NOMO-1 treated with DMSO at 0.1 percent for 48 hours (cell line): ENCODE measurements at regions not wholly inside any gene's neighbourhood (a gene's known extent, or its start where the extent isn't known, plus 50 kb on each side); places are given as distances from the start of the nearest gene placed in this dataset.
"Not testable (repeated sequence)": the region's sequence is repeated elsewhere in the genome, so short reads cannot be mapped to it uniquely, and the experiment has no call there.

Source experiments
- DNase-seq: peaks from one replicate; lab custom pipeline; 2025; ENCODE audit not compliant: unreplicated experiment; lab: John Stamatoyannopoulos, UW

DNA sequence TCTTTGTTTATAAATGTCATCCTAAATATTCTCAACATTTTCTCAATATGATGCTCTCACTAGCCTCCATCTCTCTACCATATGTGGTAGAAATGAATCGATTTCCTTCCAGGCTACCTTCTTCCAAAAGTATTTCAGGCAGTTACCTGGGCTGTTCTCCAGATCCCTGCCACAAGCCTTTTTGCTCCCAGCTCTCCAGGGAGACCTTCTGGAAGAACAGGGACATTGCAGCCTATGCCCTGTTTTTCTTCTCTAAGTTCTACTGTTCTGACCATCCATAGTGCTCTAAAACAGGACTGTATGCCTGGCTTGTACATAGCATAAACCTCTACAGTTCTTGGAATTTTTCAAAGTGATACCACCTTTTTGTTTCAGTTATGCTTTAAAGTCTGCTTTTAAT lies 552.8 kb downstream of the ANKRD7 start:
- no peak for DNase-seq

GRCh38 chr7:118792682-118793081 lies 568.2 kb downstream of the ANKRD7 start:
- no peak for DNase-seq

GRCh38 chr7:118793582-118793981 lies 569.1 kb downstream of the ANKRD7 start:
- DNase-seq, result peak; percentile 64

- DNase-seq, result no peak
Observed at GRCh38 chr7:118794419-118794818, 569.9 kb downstream of the ANKRD7 start.

GRCh38 chr7:118801366-118801765 lies 576.9 kb downstream of the ANKRD7 start:
- no peak for DNase-seq

DNA sequence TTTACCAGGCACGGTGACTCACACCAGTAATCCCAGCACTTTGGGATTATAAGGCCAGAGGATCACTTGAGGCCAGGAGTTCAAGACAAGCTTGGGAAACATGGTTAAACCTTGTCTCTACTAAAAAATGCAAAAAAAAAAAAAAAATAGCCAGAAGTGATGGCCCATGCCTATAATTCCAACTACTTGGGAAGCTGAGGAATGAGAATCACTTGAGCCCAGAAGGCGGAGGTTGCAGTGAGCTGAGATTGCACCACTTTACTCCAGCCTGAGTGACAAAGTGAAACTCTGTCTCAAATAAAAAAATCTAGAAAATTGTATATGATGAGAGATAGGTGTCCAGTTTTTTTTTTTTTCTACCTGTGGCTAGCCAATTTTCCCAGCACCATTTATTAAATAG lies 578.2 kb downstream of the ANKRD7 start:
- no peak for DNase-seq

- no peak for DNase-seq
Observed at GRCh38 chr7:118826246-118826645, 601.7 kb downstream of the ANKRD7 start.

GRCh38 chr7:118836933-118837332 lies 612.4 kb downstream of the ANKRD7 start:
- DNase-seq, result no peak

- DNase-seq, result no peak
Observed at GRCh38 chr7:118839515-118839914, 615.0 kb downstream of the ANKRD7 start.

- DNase-seq, result no peak
Observed at GRCh38 chr7:118843456-118843855, 619.0 kb downstream of the ANKRD7 start.

DNA sequence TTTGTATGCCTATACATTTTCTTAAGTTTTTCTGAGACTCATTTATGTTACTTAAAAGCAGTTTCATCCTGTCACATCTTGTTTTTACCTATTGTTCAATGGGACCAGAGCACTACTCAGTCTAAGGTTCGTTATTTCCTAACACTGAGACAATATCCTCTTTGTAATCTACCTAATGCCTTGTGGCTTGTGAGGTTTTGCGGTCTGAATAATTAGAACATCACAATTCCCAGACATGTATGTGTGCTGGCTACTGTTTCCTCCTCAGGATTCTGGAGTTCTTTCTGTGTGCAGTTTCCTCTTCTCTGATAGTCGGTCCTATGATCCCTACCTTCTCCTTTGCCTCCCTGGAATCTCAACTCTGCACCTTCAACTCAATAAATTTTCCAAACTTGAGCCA lies 620.2 kb downstream of the ANKRD7 start:
- DNase-seq, result peak; percentile 51

DNA sequence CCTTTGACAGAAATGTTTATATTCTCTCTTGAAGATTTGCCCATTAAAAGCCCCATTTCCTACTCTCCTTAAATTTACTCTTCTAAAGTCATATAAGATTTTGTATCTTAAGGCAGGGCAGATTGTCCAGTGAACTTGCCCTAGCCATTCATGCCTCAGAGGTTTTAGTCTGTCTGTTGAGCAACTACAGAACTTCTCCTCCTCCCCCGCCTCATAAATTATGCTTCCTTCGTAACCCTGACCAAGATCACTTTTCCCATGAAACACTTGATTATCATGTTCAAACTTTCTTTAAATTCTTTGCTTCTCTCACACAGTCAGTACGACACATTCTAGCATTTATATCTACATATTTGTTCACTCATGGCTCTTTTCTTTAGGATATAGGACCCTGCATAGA lies 621.3 kb downstream of the ANKRD7 start:
- DNase-seq, result peak; percentile 41

GRCh38 chr7:118846977-118847376 lies 622.5 kb downstream of the ANKRD7 start:
- no peak for DNase-seq

DNA sequence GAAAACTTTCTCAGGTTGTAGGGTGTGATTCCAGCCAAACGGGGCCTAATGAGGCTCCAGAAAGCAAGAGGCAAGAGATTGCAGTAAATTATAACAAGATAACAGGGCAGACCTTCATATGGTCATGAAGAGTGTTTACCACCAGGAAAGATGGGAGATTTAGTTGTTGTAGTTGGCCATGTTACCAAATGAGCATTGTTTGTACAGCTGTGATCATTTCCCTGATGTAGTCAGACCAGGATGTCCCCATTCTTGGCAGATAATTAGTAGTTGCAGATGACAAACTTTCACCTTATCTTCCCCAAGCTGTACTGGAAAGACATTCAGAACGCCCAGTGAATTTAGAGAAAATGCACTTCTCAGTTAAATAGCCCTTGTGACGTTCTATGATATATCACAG lies 630.8 kb downstream of the ANKRD7 start:
- no peak for DNase-seq

- no peak for DNase-seq
Observed at GRCh38 chr7:118858651-118859149, 634.2 kb downstream of the ANKRD7 start.

- DNase-seq, result no peak
Observed at GRCh38 chr7:118861581-118861980, 637.1 kb downstream of the ANKRD7 start.

DNA sequence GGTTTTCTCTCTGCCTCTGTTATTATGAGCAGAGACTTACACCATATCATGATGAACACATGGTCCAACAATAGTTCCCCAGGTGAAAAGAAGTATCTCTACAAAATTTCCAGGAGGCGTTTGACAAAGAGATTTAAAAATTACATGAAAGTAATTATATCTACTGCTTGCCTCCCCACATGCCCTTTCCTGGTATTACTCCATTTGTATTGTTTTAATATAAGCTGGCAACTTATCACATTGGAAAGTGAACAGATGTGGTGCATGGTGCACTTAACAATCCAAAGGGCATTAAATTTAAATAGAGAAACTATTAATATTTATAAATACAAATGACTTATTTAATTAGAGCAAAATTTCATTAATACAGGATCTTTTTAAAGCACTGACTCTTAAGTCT lies 638.2 kb downstream of the ANKRD7 start:
- no peak for DNase-seq

- DNase-seq, result no peak
Observed at GRCh38 chr7:118863966-118864365, 639.5 kb downstream of the ANKRD7 start.

DNA sequence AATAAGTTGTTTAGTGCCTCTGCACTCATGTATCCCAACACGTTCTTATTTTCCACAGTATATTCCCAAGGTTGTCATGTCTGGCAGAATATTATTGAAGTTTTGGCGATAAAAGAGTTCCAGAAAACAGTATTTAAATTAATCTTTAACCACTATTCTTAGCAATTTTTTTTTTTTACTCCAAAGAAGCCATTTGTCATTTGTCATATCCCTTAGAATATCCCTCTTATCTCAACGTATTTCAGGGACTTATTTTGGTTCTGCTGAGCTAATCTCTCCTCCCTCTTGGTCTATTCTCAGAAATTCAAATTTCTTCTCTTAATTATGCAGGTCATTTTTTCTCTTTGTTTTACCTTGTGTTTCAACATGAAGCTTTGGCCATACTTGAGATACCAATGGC lies 643.4 kb downstream of the ANKRD7 start:
- no peak for DNase-seq

DNA sequence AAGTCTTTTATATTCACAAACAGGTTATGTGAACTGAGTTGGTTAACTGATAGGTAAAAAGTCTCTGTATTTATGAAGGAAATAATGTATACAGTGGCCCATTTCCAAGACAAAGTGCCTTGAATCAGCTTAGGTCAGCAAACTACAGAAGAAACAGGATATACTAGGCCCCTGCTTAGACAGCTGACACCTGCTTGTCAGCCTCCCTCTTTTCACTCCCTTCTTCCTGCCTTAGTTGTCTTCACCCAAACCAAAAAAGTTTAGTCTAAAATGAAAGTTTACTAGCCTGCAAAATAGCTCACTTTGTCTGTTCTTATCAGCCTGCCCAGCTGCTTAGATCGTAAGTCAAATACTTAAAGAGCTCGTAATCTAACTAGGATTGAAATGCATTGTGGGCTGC lies 644.6 kb downstream of the ANKRD7 start:
- not testable (repeated sequence) for DNase-seq

GRCh38 chr7:118870187-118870586 lies 645.7 kb downstream of the ANKRD7 start:
- DNase-seq, result no peak

DNA sequence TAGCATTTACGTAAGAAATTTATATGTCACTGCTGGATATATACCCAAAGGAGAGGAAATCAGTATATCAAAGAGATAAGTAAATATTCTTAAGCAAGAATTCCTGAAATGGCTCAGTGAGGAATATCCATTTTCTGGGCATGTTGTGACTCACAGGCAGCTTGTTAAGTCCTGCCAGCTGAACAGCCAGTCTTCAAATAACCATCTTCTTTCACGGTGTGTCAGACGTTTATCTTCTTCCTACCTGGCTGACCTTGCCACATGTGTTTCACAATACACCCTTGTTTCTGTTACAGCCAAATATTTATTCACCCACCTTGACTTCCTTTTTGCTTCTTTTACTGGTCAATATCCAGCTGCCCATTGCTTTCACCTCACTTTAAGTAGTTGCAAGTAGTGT lies 648.1 kb downstream of the ANKRD7 start:
- DNase-seq, result no peak

- DNase-seq, result no peak
Observed at GRCh38 chr7:118877187-118877586, 652.7 kb downstream of the ANKRD7 start.

GRCh38 chr7:118878336-118878735 lies 653.8 kb downstream of the ANKRD7 start:
- no peak for DNase-seq
